AG20443 (cell line): ENCODE measurements at regions not wholly inside any gene's neighbourhood (a gene's known extent, or its start where the extent isn't known, plus 50 kb on each side); places are given as distances from the start of the nearest gene placed in this dataset.
"Not testable (repeated sequence)": the region's sequence is repeated elsewhere in the genome, so short reads cannot be mapped to it uniquely, and the experiment has no call there.

ENCODE experiments used
- DNase-seq: peaks from one replicate; pipeline ENCODE4 v3.0.0; 2012; ENCODE audit warnings: low spot score, mixed read lengths

DNA sequence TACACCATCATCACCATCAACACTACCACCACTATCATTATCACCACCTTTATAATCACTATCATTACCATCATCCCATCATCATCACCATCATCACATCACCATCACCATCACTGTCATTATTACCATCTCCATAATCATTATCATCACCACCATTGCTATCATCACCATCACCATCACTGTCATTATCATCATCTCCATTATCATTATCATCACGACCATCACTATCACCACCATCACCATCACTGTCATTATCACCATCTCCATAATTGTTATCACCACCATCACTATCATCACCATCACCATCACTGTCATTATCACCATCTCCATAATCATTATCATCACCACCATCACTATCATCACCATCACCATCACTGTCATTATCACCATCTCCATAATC lies 279.6 kb upstream of the HS6ST1 start:
- DNase-seq: not testable (repeated sequence)

DNA sequence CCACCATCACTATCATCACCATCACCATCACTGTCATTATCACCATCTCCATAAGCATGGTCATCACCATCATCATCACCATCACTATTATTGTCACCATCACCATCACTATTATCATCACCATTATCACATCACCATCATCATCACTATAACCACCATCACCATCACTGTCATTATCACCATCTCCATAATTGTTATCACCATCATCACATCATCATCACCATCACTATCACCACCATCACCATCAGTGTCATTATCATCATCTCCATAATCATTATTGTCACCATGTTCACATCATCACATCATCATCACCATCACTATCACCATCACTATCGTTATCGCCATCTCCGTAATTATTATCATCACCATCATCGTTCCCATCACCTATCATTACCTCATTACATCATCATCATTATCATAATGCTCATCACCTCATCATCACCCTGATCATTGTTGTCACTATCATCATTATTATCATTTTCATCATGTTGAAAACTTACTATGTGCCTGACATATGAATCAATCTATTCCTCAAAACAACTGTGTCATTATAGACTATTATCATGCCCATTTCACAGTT lies 280.3 kb upstream of the HS6ST1 start:
- no peak for DNase-seq

GRCh38 chr2:128599700-128600099 lies 281.0 kb upstream of the HS6ST1 start:
- DNase-seq: no peak

DNA sequence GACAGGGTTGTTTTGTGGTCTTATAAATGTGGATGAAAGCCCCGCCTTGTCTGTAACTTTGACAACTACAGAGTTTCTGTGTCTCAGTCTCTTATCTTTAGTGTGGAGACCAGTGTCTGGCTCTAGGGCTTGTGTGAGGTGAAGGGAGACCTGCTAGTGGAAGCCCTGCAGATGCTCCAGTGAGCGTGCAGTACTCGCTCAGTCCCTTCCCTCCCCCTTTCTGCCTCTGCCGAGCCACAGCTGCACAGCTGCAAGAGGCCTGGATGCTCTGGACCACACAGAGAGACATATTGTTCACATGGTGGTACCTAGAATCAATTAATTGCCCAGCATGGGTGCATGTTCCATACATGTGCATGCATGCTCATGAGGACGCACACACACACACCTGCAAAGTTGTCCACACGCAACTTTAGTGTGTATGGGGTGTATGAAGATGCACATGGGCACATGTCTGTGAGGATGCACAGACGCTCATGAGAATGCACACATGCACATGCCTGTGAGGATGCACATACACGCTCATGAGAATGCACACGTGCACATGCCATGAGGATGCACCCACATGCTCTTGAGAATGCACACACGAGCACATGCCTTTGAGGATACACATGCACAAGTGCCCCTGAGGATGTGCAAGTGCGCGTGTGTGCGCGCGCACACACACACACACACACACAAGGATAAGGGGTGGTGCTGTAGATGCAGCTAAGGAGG lies 282.1 kb upstream of the HS6ST1 start:
- no peak for DNase-seq

DNA sequence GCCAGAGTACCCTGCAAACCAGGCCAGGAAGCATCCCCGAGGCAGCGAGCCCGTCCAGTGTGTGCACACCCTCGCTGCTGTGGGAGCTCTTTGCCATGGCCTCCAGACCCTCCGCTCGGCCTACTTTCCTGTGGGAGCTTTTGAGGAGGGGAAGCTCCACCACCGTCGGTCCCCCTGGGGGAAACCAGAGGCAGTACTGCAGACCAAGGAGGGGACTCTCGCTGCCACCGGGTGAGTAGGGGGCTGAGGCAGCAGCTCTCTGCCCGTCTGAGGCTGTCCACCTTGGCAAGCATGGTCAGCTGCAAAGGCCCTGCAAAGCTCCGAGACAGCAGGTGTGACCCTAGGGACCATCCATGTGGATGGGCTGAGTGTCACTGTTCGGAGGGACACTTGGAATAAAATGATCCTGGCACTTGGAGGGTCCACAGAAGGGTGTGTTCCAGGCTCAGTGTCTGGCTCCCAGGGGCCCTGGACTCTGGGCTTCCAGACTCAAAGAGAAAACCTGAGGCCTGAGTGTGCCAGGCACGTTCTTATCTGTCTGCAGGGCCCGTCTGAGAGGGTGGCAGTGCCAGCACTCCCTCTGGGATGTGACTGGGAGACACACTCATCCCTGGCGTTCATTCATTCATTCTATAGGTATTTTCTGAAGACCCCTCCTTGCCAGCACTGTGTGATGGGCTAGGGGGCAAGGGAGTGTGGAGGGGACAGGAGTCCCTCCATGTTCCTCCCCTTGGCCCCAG lies 282.8 kb upstream of the HS6ST1 start:
- DNase-seq: no peak

DNA sequence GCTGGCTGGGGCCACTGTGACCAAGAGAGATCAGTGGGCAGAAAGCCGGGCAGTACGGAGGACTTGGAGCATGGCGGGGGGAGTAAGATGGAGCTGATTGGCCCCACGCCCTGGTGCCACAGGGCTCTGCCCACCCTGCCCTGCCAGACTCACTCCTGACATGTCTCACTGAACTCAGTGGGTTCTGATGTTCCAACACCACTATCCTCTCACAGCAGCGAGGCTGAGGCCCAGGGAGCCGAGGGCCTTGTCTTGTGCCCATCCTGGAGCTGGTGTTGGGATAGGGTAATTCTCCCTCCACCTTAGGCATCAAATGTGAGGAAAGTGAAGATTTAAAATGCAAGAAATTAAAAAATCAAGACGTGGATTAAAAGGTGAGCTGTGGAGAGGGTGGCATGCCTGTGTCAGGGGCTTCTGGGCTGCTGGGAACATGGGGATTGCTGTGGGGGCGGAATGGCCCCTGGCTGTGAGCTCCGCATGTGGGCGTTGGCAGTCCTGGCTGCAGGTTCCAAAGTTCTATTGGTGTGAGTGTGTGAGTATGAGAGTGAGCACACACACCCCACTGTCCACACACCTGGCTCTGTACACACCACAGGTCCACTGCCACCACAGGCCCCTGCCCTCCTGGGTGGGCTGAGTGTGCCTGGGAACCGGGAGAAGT lies 283.5 kb upstream of the HS6ST1 start:
- DNase-seq: no peak

- no peak for DNase-seq
Measured at GRCh38 chr2:128602699-128603101, 284.0 kb upstream of the HS6ST1 start.

GRCh38 chr2:128603411-128603924 lies 284.8 kb upstream of the HS6ST1 start:
- no peak for DNase-seq

DNA sequence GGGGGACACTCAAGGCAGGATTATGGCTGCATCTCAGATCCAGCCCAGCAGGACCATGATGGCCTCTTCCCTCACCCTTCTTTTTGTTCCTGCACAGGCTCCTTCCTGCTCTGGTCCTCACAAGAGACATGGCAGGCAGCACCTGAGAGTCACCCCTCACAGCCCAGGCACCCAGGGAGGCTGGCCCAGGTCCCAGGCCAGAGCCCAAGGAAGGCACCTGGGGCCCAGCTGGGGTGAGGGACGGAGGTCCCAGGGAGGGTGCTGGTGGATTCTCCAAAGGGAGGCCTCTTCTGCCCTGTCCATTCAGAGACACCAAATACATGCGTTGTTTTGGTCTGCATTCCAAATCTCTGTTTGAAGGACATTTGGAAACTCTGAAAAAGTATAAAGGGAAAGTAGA lies 285.4 kb upstream of the HS6ST1 start:
- DNase-seq: no peak

- DNase-seq: not testable (repeated sequence)
Measured at GRCh38 chr2:128604581-128604980, 285.9 kb upstream of the HS6ST1 start.

- no peak for DNase-seq
Measured at GRCh38 chr2:128605421-128605820, 286.8 kb upstream of the HS6ST1 start.

- DNase-seq: no peak
Measured at GRCh38 chr2:128605931-128606330, 287.3 kb upstream of the HS6ST1 start.

- no peak for DNase-seq
Measured at GRCh38 chr2:128606837-128607236, 288.2 kb upstream of the HS6ST1 start.

DNA sequence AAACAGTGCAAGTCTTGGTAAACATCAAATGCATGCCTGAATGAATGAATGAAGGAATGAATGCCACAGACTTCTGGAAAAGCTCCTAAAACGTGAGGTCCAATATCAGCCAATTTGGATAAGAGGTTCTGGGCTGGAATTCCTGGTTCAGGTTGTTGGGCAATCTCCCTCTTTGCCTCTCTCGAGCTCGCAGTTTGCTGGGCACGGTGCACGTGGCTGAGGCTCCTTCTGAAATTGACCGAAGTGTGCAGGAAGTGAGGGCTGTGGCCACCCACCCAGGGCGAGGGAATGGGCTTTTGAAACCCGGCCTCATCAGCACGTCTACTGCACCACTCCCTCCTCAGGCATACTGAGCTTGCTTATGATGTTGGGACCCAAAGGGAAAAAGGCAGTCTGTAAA lies 288.8 kb upstream of the HS6ST1 start:
- no peak for DNase-seq

DNA sequence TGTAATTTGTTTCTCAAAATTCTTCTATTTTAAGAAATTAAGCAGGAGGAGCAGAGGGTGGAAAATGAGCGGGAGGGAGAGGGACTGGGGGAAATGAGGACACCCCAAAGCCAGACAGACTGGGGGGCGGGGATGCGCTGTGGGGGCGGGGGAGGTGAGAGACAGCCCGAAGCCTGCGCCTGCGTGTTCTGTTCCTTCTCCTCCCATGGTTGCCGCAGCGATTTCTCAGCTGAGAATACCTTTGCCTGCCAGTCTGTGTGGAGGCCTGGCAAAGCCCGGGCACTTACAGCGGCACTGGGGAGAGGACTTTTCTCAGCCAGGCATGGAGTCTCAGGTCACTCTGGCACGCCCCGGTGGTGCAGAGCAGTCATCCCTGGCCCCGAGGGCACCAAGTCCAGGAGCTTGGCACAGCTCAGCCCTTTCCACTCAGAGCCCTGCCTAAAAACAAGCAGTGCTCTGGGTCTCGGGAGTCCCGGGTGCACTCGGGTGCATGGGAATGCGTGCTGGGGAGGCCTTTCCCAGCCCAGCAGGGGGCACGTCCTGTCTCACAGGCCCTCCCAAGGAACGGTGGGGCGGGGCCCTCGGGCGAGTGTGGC lies 289.3 kb upstream of the HS6ST1 start:
- DNase-seq: no peak

DNA sequence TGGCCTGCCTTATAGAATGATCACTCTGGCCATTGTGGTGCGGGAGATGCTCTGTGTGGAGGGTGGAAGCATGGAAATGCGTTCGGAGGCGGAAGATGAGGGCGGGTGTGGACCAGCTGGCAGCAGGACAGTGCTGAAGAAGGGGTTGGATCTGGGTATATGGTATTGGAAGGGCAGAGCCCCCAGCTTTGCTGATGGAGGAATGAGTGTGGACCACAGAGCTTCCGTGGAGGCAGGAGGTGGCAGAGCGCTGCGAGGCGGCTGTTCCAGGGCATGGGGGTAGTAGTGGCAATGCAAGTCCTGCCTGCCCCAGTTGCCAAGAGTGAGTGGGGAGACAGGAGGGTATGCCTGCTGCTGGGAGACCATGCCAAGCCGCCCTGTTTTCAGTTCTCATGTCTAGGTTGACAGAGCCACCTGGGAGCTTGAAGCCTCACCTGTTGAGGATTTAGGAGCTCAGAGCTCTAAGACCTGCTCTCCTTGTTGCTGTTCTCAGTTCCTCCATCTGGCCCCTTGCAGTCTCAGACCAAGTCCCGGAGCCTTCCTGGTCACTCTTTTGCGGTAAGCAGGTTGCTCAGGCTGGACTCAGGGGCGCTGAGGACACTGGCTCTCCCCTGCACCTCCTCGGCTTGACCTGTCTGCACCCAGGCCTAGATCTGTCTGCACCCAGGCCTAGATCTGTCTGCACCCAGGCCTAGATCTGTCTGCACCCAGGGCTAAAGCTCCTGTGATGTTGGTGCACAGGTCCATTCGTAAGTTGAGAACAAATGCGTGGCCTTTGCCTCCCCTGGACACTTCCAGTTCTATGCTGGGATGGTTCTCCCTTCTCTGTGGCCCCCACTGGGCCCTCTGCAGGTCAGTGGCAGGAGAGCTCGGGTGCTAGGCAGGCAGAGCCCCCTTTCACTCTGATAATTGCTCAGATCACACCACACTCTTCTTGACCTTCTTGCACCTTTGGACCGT lies 290.5 kb upstream of the HS6ST1 start:
- no peak for DNase-seq

DNA sequence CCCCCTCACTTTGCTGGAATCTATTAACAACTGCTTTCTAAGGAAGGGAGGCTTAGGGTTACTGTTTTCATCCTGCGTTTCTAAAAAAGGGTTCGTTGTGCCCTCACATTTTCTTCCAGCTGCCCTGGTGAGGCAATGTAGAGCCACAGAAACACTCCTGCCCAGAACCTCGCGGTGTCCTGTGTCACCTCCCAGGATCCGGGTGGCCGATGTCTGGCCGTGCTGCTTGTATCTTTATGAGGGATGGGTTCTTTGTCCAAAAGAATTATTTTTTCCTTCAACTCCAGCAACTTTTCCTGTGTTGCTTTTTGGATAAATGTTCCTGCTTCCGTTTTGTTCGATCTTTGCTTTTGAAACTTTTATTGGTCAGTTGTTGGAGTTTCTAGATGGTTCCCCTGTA lies 291.8 kb upstream of the HS6ST1 start:
- DNase-seq: no peak

DNA sequence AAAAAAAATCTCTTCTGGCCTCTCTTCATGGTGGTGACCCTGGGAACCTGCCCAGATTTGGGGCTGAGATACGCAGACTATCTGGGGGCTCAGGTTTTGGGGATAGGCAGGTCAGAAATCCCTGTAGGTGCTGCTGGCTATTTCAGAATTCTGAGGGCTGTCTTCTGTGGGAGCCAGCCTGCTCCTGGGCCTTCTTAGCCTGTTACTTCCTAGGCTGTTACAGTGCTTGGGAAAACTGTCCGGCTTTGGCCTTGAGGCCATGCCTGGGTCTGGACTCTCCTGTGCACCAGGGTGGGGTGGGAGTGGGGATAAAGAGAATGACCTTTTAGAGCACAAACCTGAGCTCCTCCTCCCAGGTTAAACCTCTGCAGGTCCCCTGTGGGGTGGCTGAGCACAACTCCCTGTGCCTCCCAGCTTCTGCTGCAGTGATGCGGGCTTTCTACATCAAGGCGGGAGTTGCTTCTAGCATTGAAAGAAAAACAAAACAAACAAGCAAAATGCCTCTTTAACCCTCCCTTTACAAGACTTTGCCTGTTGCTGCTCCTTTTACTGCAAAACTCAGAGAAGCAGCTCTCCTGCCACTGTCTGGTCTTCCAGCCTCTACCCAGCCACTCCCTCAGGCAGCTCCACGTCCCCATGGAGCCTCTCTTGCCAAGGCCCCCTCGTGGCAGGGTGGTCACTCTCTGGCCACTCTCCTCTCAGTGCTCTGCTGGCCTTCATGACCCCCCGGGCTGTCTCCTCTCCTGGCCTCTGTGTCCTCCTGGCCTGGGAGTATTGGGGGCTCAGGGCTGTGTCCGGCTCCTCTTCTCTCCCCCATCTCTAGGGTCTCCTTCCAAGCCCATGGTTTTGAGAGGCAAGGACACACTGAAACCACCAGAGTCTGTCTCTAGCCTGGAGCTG lies 293.0 kb upstream of the HS6ST1 start:
- DNase-seq: no peak

DNA sequence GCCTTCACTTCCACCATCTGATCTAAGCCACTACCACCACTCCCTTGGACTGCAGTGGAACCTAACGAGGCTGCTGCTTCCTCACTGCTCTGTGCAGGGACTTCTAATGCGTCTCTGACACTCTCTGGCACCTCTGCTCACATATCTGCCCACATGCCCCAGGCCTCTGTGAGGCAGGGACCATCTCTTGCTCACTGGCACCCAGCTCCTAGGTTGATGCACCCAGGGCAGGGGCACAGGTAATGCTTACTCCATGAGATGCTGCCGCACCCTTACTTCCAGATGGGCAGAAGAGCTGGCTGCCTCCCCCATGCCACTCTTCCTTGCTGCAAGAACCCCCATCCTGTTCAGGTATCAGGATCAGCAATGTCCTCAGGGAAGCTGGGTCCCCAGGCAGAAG lies 294.0 kb upstream of the HS6ST1 start:
- DNase-seq: no peak

- DNase-seq: no peak
Measured at GRCh38 chr2:128613351-128613750, 294.7 kb upstream of the HS6ST1 start.
